Activated CD4-positive, alpha-beta T cell treated with anti-CD3 and anti-CD28 coated beads for 1 hour (primary cell): ENCODE measurements at regions not wholly inside any gene's neighbourhood (a gene's known extent, or its start where the extent isn't known, plus 50 kb on each side); places are given as distances from the start of the nearest gene placed in this dataset.
A peak's percentile ranks its signal among the peaks of the same experiment; 100 is the strongest.

Experiments used
- DNase-seq: peaks from one replicate; pipeline ENCODE4 v3.0.0-alpha.2; 2020

- no peak for DNase-seq
Observed at GRCh38 chr14:49463146-49463545, 123.0 kb downstream of the RPS29 start.

GRCh38 chr14:49461529-49462401 is 124.4 kb downstream of the RPS29 start:
- DNase-seq = peak; percentile 9

GRCh38 chr14:49460662-49461061 is 125.5 kb downstream of the RPS29 start:
- DNase-seq = no peak

- DNase-seq = no peak
Observed at GRCh38 chr14:49456589-49456988, 129.6 kb downstream of the RPS29 start.

GRCh38 chr14:49451938-49452337 is 134.2 kb downstream of the RPS29 start:
- no peak for DNase-seq

GRCh38 chr14:49449749-49450148 is 136.4 kb downstream of the RPS29 start:
- no peak for DNase-seq

- DNase-seq = no peak
Observed at GRCh38 chr14:49447540-49448107, 138.6 kb downstream of the RPS29 start.

- no peak for DNase-seq
Observed at GRCh38 chr14:49446801-49447200, 139.4 kb downstream of the RPS29 start.

- DNase-seq = no peak
Observed at GRCh38 chr14:49438256-49438770, 147.9 kb downstream of the RPS29 start.

GRCh38 chr14:49428076-49428475 is 158.1 kb downstream of the RPS29 start:
- no peak for DNase-seq

- DNase-seq = no peak
Observed at GRCh38 chr14:49427117-49427516, 159.1 kb downstream of the RPS29 start.

GRCh38 chr14:49425921-49426320 is 160.3 kb downstream of the RPS29 start:
- DNase-seq = no peak

GRCh38 chr14:49424436-49425331 is 161.5 kb downstream of the RPS29 start:
- DNase-seq = no peak

- DNase-seq = no peak
Observed at GRCh38 chr14:49420201-49420600, 166.0 kb downstream of the RPS29 start.

GRCh38 chr14:49418789-49419188 is 167.4 kb downstream of the RPS29 start:
- DNase-seq = no peak

- no peak for DNase-seq
Observed at GRCh38 chr14:49417790-49418189, 168.4 kb downstream of the RPS29 start.

- no peak for DNase-seq
Observed at GRCh38 chr14:49408187-49408933, 177.8 kb downstream of the RPS29 start.

GRCh38 chr14:49405291-49405690 is 180.9 kb downstream of the RPS29 start:
- DNase-seq = no peak

GRCh38 chr14:49401373-49401772 is 184.8 kb downstream of the RPS29 start:
- no peak for DNase-seq

GRCh38 chr14:49396801-49397200 is 189.4 kb downstream of the RPS29 start:
- DNase-seq = no peak

GRCh38 chr14:49381778-49382177 is 204.4 kb downstream of the RPS29 start:
- DNase-seq = no peak

- no peak for DNase-seq
Observed at GRCh38 chr14:49367696-49368095, 218.5 kb downstream of the RPS29 start.

- DNase-seq = no peak
Observed at GRCh38 chr14:49366416-49366815, 219.8 kb downstream of the RPS29 start.
